SK-N-SH (cell line): ENCODE measurements at regions not wholly inside any gene's neighbourhood (a gene's known extent, or its start where the extent isn't known, plus 50 kb on each side); places are given as distances from the start of the nearest gene placed in this dataset.

Experiments used
- CTCF ChIA-PET: fragments of 300-600, 350-600 bp; formaldehyde crosslinking; extraction: SDS; loops from one replicate; lab custom pipeline; 2021; lab: Yijun Ruan, JAX
- POLR2A ChIA-PET: fragments of 350-600 bp; sonication (Branson Sonifier 250); formaldehyde crosslinking; extraction: SDS; loops from one replicate; lab custom pipeline; 2020; ENCODE audit warnings: antibody characterized with exemption, inconsistent platforms; lab: Yijun Ruan, JAX
- DNase-seq: peaks from one replicate; pipeline ENCODE4 v3.0.0; 2012
- H2AFZ ChIP-seq: fragments of 200-600 bp; sonication (generic); 2 replicates; pipeline ENCODE4 v1.8.1; 2016; ENCODE audit warnings: antibody characterized with exemption, mild to moderate bottlenecking, low read depth
- H3F3A ChIP-seq: fragments of 200-600 bp; sonication (generic); replicated peaks from 2 replicates; pipeline ENCODE3; 2016; ENCODE audit warnings: antibody characterized with exemption, mild to moderate bottlenecking; ENCODE audit not compliant: insufficient read depth
- H3K27ac ChIP-seq, 2 experiments: fragments of 200-500 bp in 1 of 2; fragments of 200-600 bp in 1 of 2; sonication (Bioruptor generic) in 1 of 2; sonication (generic), shearing (Covaris generic) in 1 of 2; 2 replicates each; pipeline versions ENCODE4 v1.5.1 to v1.6.1; 2014 to 2016; ENCODE audit warnings: low read depth in 2 of 2, inconsistent platforms in 1 of 2, low read length in 1 of 2, mild to moderate bottlenecking in 1 of 2, mixed read lengths in 1 of 2
- H3K27me3 ChIP-seq: fragments of 200-600 bp; sonication (generic), shearing (Covaris generic); 2 replicates; pipeline ENCODE4 v1.6.1; 2016; ENCODE audit warnings: mixed run types; ENCODE audit not compliant: insufficient read depth
- H3K36me3 ChIP-seq, 2 experiments: fragments of 200-500 bp in 1 of 2; fragments of 200-600 bp in 1 of 2; sonication (Bioruptor generic) in 1 of 2; sonication (generic) in 1 of 2; replicated peaks in 1 of 2; 2 replicates each; pipeline versions ENCODE3 to v1.5.1; 2014 to 2016; ENCODE audit warnings: low read length in 1 of 2, mild to moderate bottlenecking in 1 of 2; ENCODE audit not compliant: insufficient read depth in 2 of 2, control insufficient read depth in 1 of 2
- H3K4me1 ChIP-seq, 2 experiments: fragments of 200-500 bp in 1 of 2; fragments of 200-600 bp in 1 of 2; sonication (Bioruptor generic) in 1 of 2; sonication (generic), shearing (Covaris generic) in 1 of 2; 2 replicates each; pipeline versions ENCODE4 v1.5.1 to v1.6.1; 2014 to 2016; ENCODE audit warnings: low read depth in 1 of 2, low read length in 1 of 2, mixed run types in 1 of 2; ENCODE audit not compliant: insufficient read depth in 2 of 2, control insufficient read depth in 1 of 2
- H3K4me2 ChIP-seq: fragments of 200-600 bp; sonication (generic), shearing (Covaris generic); 2 replicates; pipeline ENCODE4 v1.6.1; 2017; ENCODE audit warnings: mixed run types
- H3K4me3 ChIP-seq, 2 experiments: fragments of 200-500 bp in 1 of 2; fragments of 200-600 bp in 1 of 2; sonication (Bioruptor generic) in 1 of 2; sonication (generic), shearing (Covaris generic) in 1 of 2; 2 replicates each; pipeline versions ENCODE4 v1.5.1 to v1.8.1; 2014 to 2016; ENCODE audit warnings: low read depth in 2 of 2, inconsistent platforms in 1 of 2, low read length in 1 of 2, mild to moderate bottlenecking in 1 of 2, mixed read lengths in 1 of 2, moderate library complexity in 1 of 2
- H3K79me2 ChIP-seq: fragments of 200-600 bp; sonication (generic); 2 replicates; pipeline ENCODE4 v1.8.1; 2017; ENCODE audit warnings: mild to moderate bottlenecking; ENCODE audit not compliant: insufficient read depth
- H3K9ac ChIP-seq: fragments of 200-600 bp; sonication (generic); 2 replicates; pipeline ENCODE4 v1.6.1; 2017; ENCODE audit warnings: mixed run types
- H3K9me2 ChIP-seq: fragments of 200-600 bp; sonication (generic); 2 replicates; pipeline ENCODE4 v1.6.1; 2017; ENCODE audit warnings: mixed run types
- H3K9me3 ChIP-seq: fragments of 200-600 bp; sonication (generic); 2 replicates; pipeline ENCODE4 v1.6.1; 2017; ENCODE audit warnings: mixed run types, mild to moderate bottlenecking, moderate library complexity
- H4K20me1 ChIP-seq: fragments of 200-600 bp; sonication (generic); 2 replicates; pipeline ENCODE4 v1.6.1; 2017; ENCODE audit warnings: mild to moderate bottlenecking, mixed run types; ENCODE audit not compliant: insufficient read depth
- CHD2 ChIP-seq: fragments of 150-350 bp; IDR thresholded peaks from 2 replicates; pipeline ENCODE4 v1.6.1; 2018; ENCODE audit warnings: low read length; ENCODE audit not compliant: partially characterized antibody
- ELF1 ChIP-seq: IDR thresholded peaks from 2 replicates; pipeline ENCODE4 v1.4.0; 2012
- EP300 ChIP-seq, 2 experiments: IDR thresholded peaks; 2 replicates each; pipeline versions ENCODE4 v1.4.0 to v1.6.1; 2012; ENCODE audit warnings: borderline replicate concordance in 1 of 2, low read depth in 1 of 2, low read length in 1 of 2
- EZH2phosphoT487 ChIP-seq: fragments of 200-600 bp; sonication (generic); IDR thresholded peaks from 2 replicates; pipeline ENCODE4 v1.6.1; 2017; ENCODE audit warnings: low read depth, mixed run types, mild to moderate bottlenecking, antibody characterized with exemption, moderate library complexity, borderline replicate concordance
- FOSL2 ChIP-seq: IDR thresholded peaks from 2 replicates; pipeline ENCODE4 v1.4.0; 2012; ENCODE audit warnings: low read depth, mild to moderate bottlenecking, moderate library complexity, borderline replicate concordance
- GABPA ChIP-seq: IDR thresholded peaks from 2 replicates; pipeline ENCODE4 v1.4.0; 2012; ENCODE audit warnings: low read depth, mild to moderate bottlenecking
- GATA2 ChIP-seq: sonication (generic); formaldehyde crosslinking; IDR thresholded peaks from 2 replicates; pipeline ENCODE4 v1.5.0; 2020; ENCODE audit warnings: mild to moderate bottlenecking, missing genetic modification reagents
- NFIC ChIP-seq: IDR thresholded peaks from 2 replicates; pipeline ENCODE4 v1.4.0; 2012; ENCODE audit warnings: borderline replicate concordance
- NRF1 ChIP-seq: IDR thresholded peaks from 2 replicates; pipeline ENCODE4 v1.6.1; 2012; ENCODE audit warnings: low read depth, mild to moderate bottlenecking, low read length
- POLR2AphosphoS5 ChIP-seq: IDR thresholded peaks from 2 replicates; pipeline ENCODE4 v1.6.1; 2012; ENCODE audit warnings: low read depth, low read length
- RCOR1 ChIP-seq: fragments of 150-350 bp; IDR thresholded peaks from 2 replicates; pipeline ENCODE4 v1.6.1; 2017; ENCODE audit warnings: antibody characterized with exemption, low read length
- RFX5 ChIP-seq: IDR thresholded peaks from 2 replicates; pipeline ENCODE4 v1.6.1; 2012; ENCODE audit warnings: mild to moderate bottlenecking, improper control_type of control experiment, low read length
- SMC3 ChIP-seq: IDR thresholded peaks from 2 replicates; pipeline ENCODE4 v1.6.1; 2012; ENCODE audit warnings: low read depth, low read length, improper control_type of control experiment
- TAF1 ChIP-seq: IDR thresholded peaks from 2 replicates; pipeline ENCODE4 v1.6.1; 2012; ENCODE audit warnings: low read depth, mild to moderate bottlenecking, low read length, moderate library complexity, borderline replicate concordance
- TCF12 ChIP-seq: IDR thresholded peaks from 2 replicates; pipeline ENCODE4 v1.4.0; 2012
- WGBS: methylation state at CpG from one replicate; pipeline ENCODE4 v1.1.6; 2017; ENCODE audit warnings: low lambda C conversion rate; 5-methylcytosine and 5-hydroxymethylcytosine counted together
- TF ChIP-seq, protein P1 (sequence below): IDR thresholded peaks from 2 replicates; pipeline ENCODE4 v1.4.0; 2012; ENCODE audit warnings: low read depth, borderline replicate concordance
- TF ChIP-seq, protein P2 (sequence below): fragments of 200-600 bp; sonication (generic); IDR thresholded peaks from 2 replicates; pipeline ENCODE4 v1.6.1; 2017; ENCODE audit warnings: antibody characterized with exemption, mild to moderate bottlenecking, moderate library complexity
- TF ChIP-seq, protein P3 (sequence below): IDR thresholded peaks from 2 replicates; pipeline ENCODE4; 2012
- TF ChIP-seq, protein P4 (sequence below): fragments of 150-350 bp; IDR thresholded peaks from 2 replicates; pipeline ENCODE4 v1.6.1; 2016; ENCODE audit warnings: mild to moderate bottlenecking, low read depth, low read length
- TF ChIP-seq, protein P5 (sequence below): IDR thresholded peaks from 2 replicates; pipeline ENCODE4 v1.6.1; 2012; ENCODE audit warnings: mild to moderate bottlenecking, low read depth, low read length, moderate library complexity

DNA sequence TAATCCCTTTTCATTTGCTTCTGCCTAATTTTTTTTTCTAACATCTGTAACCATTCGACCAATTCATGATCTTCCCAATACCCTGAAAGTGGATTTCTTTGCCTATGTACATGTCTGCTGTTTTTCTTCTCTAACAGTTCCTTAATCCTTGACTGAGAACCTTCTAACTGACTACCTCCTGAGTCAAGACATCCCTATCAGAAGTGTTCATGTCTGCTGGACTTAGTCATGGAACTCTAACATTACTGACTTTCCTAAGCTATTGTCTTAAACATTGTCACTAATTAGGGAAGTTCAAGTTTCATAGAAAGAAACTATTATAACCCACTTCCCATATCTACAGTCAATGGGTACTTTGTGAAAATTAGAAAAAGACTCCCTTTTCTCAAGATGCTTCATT is 52.4 kb upstream of the IRX5 start:
- 10% methylated on average over 1 of the region's 1 CpG for WGBS
- Histone ChIP-seq H3K36me3 (no peaks in the 10 kb centered on the region), H3K79me2 (no peaks in the 10 kb centered on the region), H3K4me1 (no peaks in the 10 kb centered on the region), H3K9me2 (no peaks in the 10 kb centered on the region), H3K9me3 (no peaks in the 10 kb centered on the region), H4K20me1 (no peaks in the 10 kb centered on the region), H3K9ac (no peak overlapping the region), H3K4me3 (no peak overlapping the region), H3F3A (no peaks in the 10 kb centered on the region), H3K27me3 (no peaks in the 10 kb centered on the region), H3K27ac (no peak overlapping the region), H2AFZ (no peak overlapping the region), H3K4me2 (no peak overlapping the region)
- no peak for DNase-seq
- CTCF ChIA-PET, result no interaction called here
- POLR2A ChIA-PET, result no interaction called here
- TF ChIP-seq, protein P1, sequence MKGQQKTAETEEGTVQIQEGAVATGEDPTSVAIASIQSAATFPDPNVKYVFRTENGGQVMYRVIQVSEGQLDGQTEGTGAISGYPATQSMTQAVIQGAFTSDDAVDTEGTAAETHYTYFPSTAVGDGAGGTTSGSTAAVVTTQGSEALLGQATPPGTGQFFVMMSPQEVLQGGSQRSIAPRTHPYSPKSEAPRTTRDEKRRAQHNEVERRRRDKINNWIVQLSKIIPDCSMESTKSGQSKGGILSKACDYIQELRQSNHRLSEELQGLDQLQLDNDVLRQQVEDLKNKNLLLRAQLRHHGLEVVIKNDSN, result no peak
- TF ChIP-seq NRF1 (no peak), EZH2phosphoT487 (no peak), GATA2 (no peak), SMC3 (no peak), POLR2AphosphoS5 (no peak), TAF1 (no peak), GABPA (no peak), TCF12 (no peak), EP300 (IDR thresholded peaks at IDR 0.05; ENCODE audit: borderline replicate concordance in 1 of 2, low read depth in 1 of 2, low read length in 1 of 2) (no peak), FOSL2 (no peak), ELF1 (no peak)
- TF ChIP-seq, protein P2, sequence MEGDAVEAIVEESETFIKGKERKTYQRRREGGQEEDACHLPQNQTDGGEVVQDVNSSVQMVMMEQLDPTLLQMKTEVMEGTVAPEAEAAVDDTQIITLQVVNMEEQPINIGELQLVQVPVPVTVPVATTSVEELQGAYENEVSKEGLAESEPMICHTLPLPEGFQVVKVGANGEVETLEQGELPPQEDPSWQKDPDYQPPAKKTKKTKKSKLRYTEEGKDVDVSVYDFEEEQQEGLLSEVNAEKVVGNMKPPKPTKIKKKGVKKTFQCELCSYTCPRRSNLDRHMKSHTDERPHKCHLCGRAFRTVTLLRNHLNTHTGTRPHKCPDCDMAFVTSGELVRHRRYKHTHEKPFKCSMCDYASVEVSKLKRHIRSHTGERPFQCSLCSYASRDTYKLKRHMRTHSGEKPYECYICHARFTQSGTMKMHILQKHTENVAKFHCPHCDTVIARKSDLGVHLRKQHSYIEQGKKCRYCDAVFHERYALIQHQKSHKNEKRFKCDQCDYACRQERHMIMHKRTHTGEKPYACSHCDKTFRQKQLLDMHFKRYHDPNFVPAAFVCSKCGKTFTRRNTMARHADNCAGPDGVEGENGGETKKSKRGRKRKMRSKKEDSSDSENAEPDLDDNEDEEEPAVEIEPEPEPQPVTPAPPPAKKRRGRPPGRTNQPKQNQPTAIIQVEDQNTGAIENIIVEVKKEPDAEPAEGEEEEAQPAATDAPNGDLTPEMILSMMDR, result no peak
- TF ChIP-seq, protein P3, sequence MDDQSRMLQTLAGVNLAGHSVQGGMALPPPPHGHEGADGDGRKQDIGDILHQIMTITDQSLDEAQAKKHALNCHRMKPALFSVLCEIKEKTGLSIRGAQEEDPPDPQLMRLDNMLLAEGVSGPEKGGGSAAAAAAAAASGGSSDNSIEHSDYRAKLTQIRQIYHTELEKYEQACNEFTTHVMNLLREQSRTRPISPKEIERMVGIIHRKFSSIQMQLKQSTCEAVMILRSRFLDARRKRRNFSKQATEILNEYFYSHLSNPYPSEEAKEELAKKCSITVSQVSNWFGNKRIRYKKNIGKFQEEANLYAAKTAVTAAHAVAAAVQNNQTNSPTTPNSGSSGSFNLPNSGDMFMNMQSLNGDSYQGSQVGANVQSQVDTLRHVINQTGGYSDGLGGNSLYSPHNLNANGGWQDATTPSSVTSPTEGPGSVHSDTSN, result no peak
- TF ChIP-seq, all 33 proteins: peak for 0

DNA sequence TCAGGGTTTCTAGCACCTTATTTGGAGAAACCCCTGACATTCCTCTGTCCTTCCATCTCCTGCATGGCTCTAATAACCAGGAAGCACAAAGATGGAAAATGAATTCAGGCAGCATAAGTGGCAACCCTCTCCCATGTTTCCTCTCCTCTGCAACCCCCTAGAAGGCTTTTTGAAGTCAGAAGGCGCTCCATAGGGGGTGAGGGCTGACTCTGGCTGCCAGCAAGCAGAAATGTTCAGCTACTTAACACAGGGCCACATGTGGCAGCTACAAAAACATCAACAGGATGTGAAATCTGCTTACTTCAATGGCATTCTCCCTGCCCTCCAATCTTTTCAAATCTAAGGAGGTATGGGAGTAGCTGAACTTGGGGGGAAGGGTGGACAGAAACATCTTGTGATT is 55.2 kb upstream of the IRX5 start:
- no peaks in the 10 kb centered on the region for H3K27me3 ChIP-seq
- H3K9me3 ChIP-seq, result no peaks in the 10 kb centered on the region
- no peak overlapping the region for H3K27ac ChIP-seq
- POLR2A ChIA-PET, result no interaction called here
- CTCF ChIA-PET, result no interaction called here
- H3F3A ChIP-seq, result no peaks in the 10 kb centered on the region
- WGBS, result 20% methylated on average over 1 of the region's 1 CpG
- no peak for DNase-seq
- no peak overlapping the region for H3K4me3 ChIP-seq
- no peaks in the 10 kb centered on the region for H4K20me1 ChIP-seq
- no peaks in the 10 kb centered on the region for H3K9me2 ChIP-seq
- H3K36me3 ChIP-seq, result no peaks in the 10 kb centered on the region
- no peak overlapping the region for H2AFZ ChIP-seq
- H3K9ac ChIP-seq, result no peak overlapping the region
- H3K4me2 ChIP-seq, result no peak overlapping the region
- no peaks in the 10 kb centered on the region for H3K4me1 ChIP-seq
- no peaks in the 10 kb centered on the region for H3K79me2 ChIP-seq
- no peak for TF ChIP-seq RCOR1
- no peak for TF ChIP-seq NFIC
- TF ChIP-seq GATA2, result no peak
- TF ChIP-seq, protein P4, sequence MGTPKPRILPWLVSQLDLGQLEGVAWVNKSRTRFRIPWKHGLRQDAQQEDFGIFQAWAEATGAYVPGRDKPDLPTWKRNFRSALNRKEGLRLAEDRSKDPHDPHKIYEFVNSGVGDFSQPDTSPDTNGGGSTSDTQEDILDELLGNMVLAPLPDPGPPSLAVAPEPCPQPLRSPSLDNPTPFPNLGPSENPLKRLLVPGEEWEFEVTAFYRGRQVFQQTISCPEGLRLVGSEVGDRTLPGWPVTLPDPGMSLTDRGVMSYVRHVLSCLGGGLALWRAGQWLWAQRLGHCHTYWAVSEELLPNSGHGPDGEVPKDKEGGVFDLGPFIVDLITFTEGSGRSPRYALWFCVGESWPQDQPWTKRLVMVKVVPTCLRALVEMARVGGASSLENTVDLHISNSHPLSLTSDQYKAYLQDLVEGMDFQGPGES, result no peak
- TF ChIP-seq, protein P5, sequence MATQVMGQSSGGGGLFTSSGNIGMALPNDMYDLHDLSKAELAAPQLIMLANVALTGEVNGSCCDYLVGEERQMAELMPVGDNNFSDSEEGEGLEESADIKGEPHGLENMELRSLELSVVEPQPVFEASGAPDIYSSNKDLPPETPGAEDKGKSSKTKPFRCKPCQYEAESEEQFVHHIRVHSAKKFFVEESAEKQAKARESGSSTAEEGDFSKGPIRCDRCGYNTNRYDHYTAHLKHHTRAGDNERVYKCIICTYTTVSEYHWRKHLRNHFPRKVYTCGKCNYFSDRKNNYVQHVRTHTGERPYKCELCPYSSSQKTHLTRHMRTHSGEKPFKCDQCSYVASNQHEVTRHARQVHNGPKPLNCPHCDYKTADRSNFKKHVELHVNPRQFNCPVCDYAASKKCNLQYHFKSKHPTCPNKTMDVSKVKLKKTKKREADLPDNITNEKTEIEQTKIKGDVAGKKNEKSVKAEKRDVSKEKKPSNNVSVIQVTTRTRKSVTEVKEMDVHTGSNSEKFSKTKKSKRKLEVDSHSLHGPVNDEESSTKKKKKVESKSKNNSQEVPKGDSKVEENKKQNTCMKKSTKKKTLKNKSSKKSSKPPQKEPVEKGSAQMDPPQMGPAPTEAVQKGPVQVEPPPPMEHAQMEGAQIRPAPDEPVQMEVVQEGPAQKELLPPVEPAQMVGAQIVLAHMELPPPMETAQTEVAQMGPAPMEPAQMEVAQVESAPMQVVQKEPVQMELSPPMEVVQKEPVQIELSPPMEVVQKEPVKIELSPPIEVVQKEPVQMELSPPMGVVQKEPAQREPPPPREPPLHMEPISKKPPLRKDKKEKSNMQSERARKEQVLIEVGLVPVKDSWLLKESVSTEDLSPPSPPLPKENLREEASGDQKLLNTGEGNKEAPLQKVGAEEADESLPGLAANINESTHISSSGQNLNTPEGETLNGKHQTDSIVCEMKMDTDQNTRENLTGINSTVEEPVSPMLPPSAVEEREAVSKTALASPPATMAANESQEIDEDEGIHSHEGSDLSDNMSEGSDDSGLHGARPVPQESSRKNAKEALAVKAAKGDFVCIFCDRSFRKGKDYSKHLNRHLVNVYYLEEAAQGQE, result no peak
- TF ChIP-seq SMC3, result no peak
- TF ChIP-seq CHD2, result no peak
- TF ChIP-seq, protein P3, result no peak
- TF ChIP-seq EZH2phosphoT487, result no peak
- TF ChIP-seq RFX5, result no peak
